Endodermal cell (in vitro differentiated cells): ENCODE measurements at regions not wholly inside any gene's neighbourhood (a gene's known extent, or its start where the extent isn't known, plus 50 kb on each side); places are given as distances from the start of the nearest gene placed in this dataset.

Experiments
- DNase-seq: peaks from one replicate; pipeline ENCODE4 v3.0.0-alpha.2; 2017
- H3K27ac ChIP-seq: 2 replicates; pipeline ENCODE4 v1.5.1; 2013; ENCODE audit warnings: mild to moderate bottlenecking, low read depth, low read length, moderate library complexity
- H3K27me3 ChIP-seq: 2 replicates; pipeline ENCODE4 v1.6.1; 2013; ENCODE audit warnings: mild to moderate bottlenecking, low read length, moderate library complexity; ENCODE audit not compliant: insufficient read depth, control insufficient read depth, poor library complexity, severe bottlenecking
- H3K36me3 ChIP-seq: 2 replicates; pipeline ENCODE4 v1.7.0; 2013; ENCODE audit warnings: mild to moderate bottlenecking, low read length, moderate library complexity; ENCODE audit not compliant: control insufficient read depth, insufficient read depth
- H3K4me1 ChIP-seq: one replicate; pipeline ENCODE4 v1.7.0; 2013; ENCODE audit warnings: low read length; ENCODE audit not compliant: control insufficient read depth, insufficient read depth
- H3K4me3 ChIP-seq: 2 replicates; pipeline ENCODE4 v1.5.1; 2013; ENCODE audit warnings: mild to moderate bottlenecking, low read length, moderate library complexity
- H3K9ac ChIP-seq: 2 replicates; pipeline ENCODE4 v1.6.1; 2013; ENCODE audit warnings: mild to moderate bottlenecking, low read length, moderate library complexity; ENCODE audit not compliant: poor library complexity, severe bottlenecking; ENCODE audit errors: extremely low read depth
- H3K9me3 ChIP-seq: 2 replicates; pipeline ENCODE4 v1.6.1; 2013; ENCODE audit warnings: mild to moderate bottlenecking, low read length, moderate library complexity; ENCODE audit not compliant: control insufficient read depth
- H3K27ac Mint-ChIP-seq: 2 replicates; pipeline ENCODE4 v1.8.0; 2020; ENCODE audit warnings: mixed read lengths
- H3K27me3 Mint-ChIP-seq: 2 replicates; pipeline ENCODE4 v1.8.0; 2021; ENCODE audit warnings: mild to moderate bottlenecking, mixed read lengths; ENCODE audit not compliant: insufficient read depth
- H3K36me3 Mint-ChIP-seq: 2 replicates; pipeline ENCODE4 v1.8.0; 2020; ENCODE audit warnings: low read depth, mixed read lengths
- H3K4me1 Mint-ChIP-seq: 2 replicates; pipeline ENCODE4 v1.8.0; 2020; ENCODE audit warnings: mixed read lengths
- H3K4me3 Mint-ChIP-seq: 2 replicates; pipeline ENCODE4 v1.8.0; 2020; ENCODE audit warnings: mild to moderate bottlenecking, moderate library complexity, mixed read lengths
- H3K9me3 Mint-ChIP-seq: 2 replicates; pipeline ENCODE4 v1.8.0; 2020; ENCODE audit warnings: mild to moderate bottlenecking, mixed read lengths
- WGBS, 2 experiments: methylation state at CpG; one replicate each; pipeline versions ENCODE4 v1.1.5 to v1.1.7; 2013; ENCODE audit warnings: missing lambda C conversion rate in 2 of 2, mixed read lengths in 1 of 2; ENCODE audit not compliant: insufficient coverage in 1 of 2, insufficient read length in 1 of 2; 5-methylcytosine and 5-hydroxymethylcytosine counted together
- TF ChIP-seq, protein P1 (sequence below): fragments of 200-600 bp; sonication (generic); conservative IDR thresholded peaks from 2 replicates; pipeline ENCODE4 v1.5.0; 2021; ENCODE audit warnings: antibody characterized with exemption, mild to moderate bottlenecking

DNA sequence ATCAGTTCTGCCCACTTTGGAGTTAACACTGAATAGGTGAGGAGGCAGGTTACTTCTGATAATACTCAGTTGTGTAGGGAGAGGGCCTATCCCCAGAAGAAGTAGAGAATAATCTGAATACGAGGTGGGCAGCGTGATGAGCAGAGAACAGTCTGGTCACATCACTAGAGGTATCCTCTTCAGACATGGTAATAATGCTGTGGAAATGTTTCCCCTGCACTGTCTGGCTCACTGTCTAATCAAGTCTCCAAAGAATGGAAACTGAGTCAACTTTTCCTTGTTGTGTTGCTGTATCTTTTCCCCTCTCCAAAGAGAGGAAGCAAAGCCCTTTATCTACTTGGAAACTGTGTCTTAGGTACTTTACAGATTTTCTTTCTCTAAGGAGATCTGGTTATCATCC, 110.9 kb upstream of the ANKRD55 start:
- peaks cover 3% of the 10 kb centered on the region for H3K9me3 Mint-ChIP-seq
- Histone ChIP-seq H3K36me3 (no peaks in the 10 kb centered on the region), H3K4me1 (no peaks in the 10 kb centered on the region), H3K9ac (no peak overlapping the region), H3K27me3 (no peaks in the 10 kb centered on the region), H3K27ac (no peak overlapping the region), H3K4me3 (no peak overlapping the region), H3K9me3 (no peaks in the 10 kb centered on the region)
- H3K4me3 Mint-ChIP-seq: no peak overlapping the region
- H3K27ac Mint-ChIP-seq: no peak overlapping the region
- TF ChIP-seq, protein P1, sequence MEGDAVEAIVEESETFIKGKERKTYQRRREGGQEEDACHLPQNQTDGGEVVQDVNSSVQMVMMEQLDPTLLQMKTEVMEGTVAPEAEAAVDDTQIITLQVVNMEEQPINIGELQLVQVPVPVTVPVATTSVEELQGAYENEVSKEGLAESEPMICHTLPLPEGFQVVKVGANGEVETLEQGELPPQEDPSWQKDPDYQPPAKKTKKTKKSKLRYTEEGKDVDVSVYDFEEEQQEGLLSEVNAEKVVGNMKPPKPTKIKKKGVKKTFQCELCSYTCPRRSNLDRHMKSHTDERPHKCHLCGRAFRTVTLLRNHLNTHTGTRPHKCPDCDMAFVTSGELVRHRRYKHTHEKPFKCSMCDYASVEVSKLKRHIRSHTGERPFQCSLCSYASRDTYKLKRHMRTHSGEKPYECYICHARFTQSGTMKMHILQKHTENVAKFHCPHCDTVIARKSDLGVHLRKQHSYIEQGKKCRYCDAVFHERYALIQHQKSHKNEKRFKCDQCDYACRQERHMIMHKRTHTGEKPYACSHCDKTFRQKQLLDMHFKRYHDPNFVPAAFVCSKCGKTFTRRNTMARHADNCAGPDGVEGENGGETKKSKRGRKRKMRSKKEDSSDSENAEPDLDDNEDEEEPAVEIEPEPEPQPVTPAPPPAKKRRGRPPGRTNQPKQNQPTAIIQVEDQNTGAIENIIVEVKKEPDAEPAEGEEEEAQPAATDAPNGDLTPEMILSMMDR: no peak
- DNase-seq: no peak
- no peaks in the 10 kb centered on the region for H3K36me3 Mint-ChIP-seq
- peaks cover 7% of the 10 kb centered on the region for H3K27me3 Mint-ChIP-seq
- 98 to 100% methylated on average over 2 of the region's 2 CpGs for WGBS, 2 experiments
- no peaks in the 10 kb centered on the region for H3K4me1 Mint-ChIP-seq

DNA sequence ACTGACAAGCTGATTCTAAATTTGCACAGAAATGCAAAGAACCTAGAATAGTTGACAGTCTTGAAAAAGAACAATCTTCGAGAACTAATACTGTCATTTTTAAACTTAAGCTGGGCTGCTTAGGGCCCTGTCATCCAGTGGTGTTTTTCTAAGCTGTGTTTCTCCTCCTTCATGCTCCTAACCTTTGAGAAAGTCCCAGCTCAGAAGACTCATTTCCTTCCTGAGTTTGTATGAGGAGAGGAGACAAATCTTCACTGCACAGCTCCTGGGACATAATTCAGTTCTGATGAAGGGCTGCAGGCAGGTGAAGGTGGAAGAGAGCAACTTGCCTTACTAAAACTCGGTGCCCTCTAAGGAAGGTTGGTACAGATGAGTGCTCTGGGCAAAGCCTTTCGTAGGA, 109.5 kb upstream of the ANKRD55 start:
- H3K9me3 ChIP-seq: no peaks in the 10 kb centered on the region
- no peak for DNase-seq
- H3K27me3 Mint-ChIP-seq: peaks cover 17% of the 10 kb centered on the region

DNA sequence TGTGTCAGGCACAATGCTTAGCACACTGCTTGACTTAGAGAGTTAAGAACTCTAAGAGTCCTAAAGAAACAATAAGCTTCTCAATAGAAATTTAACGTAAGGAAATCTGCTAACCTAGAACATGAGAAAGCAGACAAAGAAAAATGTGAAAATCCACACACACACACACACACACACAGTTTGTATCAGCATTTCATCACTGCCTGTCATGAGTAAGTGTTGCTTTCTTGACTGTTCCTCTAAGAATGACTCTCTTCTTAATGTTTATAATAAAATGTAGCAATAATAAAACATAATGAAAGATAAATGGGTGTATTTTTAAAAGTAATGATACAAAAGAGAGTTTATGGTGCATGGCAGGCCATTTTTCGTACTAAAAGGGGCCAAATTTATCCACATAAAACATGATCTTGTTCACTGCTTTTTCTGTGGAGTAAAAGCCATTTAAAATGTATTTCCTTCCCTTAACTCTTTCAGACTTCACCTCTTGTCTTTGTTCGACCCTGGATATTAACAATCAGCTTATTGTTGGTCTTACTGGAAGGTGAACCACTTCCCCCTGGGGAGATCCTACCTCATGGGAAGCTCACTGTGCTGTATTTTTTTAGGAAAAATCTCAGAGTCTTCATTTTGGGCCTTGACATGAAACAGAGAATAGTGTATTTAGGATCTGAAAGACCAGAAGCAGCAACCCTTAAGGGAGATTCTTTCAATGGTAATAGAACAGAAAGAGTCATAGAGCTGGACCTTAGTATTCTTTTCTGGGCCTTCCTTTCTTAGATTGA, 107.3 kb upstream of the ANKRD55 start:
- Histone ChIP-seq H3K27me3 (no peaks in the 10 kb centered on the region), H3K4me3 (no peak overlapping the region), H3K4me1 (no peaks in the 10 kb centered on the region), H3K27ac (no peak overlapping the region), H3K9ac (no peak overlapping the region), H3K36me3 (no peaks in the 10 kb centered on the region), H3K9me3 (peaks cover 6% of the 10 kb centered on the region)
- no peaks in the 10 kb centered on the region for H3K4me1 Mint-ChIP-seq
- no peak for DNase-seq
- H3K36me3 Mint-ChIP-seq: no peaks in the 10 kb centered on the region
- H3K27ac Mint-ChIP-seq: no peak overlapping the region
- H3K9me3 Mint-ChIP-seq: peaks cover 16% of the 10 kb centered on the region
- TF ChIP-seq, protein P1: no peak
- no peak overlapping the region for H3K4me3 Mint-ChIP-seq
- WGBS, 2 experiments: 97 to 100% methylated on average over 1 to 3 of the region's 3 CpGs
- H3K27me3 Mint-ChIP-seq: peaks cover 20% of the 10 kb centered on the region

More for the DNA sequence above, 109.5 kb upstream of the ANKRD55 start:
- Mint-ChIP-seq H3K4me1 (no peaks in the 10 kb centered on the region), H3K4me3 (no peak overlapping the region), H3K9me3 (peaks cover 7% of the 10 kb centered on the region), H3K27ac (no peak overlapping the region), H3K36me3 (no peaks in the 10 kb centered on the region)
- 92 to 97% methylated on average over 3 of the region's 3 CpGs for WGBS, 2 experiments
- H3K4me1 ChIP-seq: no peaks in the 10 kb centered on the region
- no peak overlapping the region for H3K4me3 ChIP-seq
- no peak overlapping the region for H3K27ac ChIP-seq
- no peaks in the 10 kb centered on the region for H3K36me3 ChIP-seq
- no peak overlapping the region for H3K9ac ChIP-seq
- TF ChIP-seq, protein P1: no peak
- no peaks in the 10 kb centered on the region for H3K27me3 ChIP-seq
